ENCODE measurements at regions not wholly inside any gene's neighbourhood (a gene's known extent, or its start where the extent isn't known, plus 50 kb on each side); places are given as distances from the start of the nearest gene placed in this dataset.

GRCh38 chr4:189800545-189801088 is 140.1 kb upstream of the FRG1 start:
- ATAC-seq (no peak), DNase-seq (no peak)
- Histone ChIP-seq H4K20me1 (ENCODE audit: low read length) (no peaks in the 10 kb centered on the region), H3K36me3 (ENCODE audit: low read depth, low read length) (no peaks in the 10 kb centered on the region), H3K9ac (ENCODE audit: low read length) (no peak overlapping the region), H3K27ac (ENCODE audit: low read length) (no peak overlapping the region), H3K4me1 (ENCODE audit: insufficient read depth, low read length) (no peaks in the 10 kb centered on the region), H3K4me2 (ENCODE audit: low read length) (no peak overlapping the region), H3K9me2 (replicated peaks; ENCODE audit: low read length) (no peaks in the 10 kb centered on the region), H3K4me3 (ENCODE audit: low read length) (no peak overlapping the region), H3K27me3 (ENCODE audit: low read length) (peaks cover 9% of the 10 kb centered on the region; the same call in 1 of the 2 replicates), H3K79me2 (ENCODE audit: low read length) (no peaks in the 10 kb centered on the region), H3F3A (ENCODE audit: low read length, unreplicated experiment) (no peaks in the 10 kb centered on the region), H3K9me3 (ENCODE audit: low read length) (no peaks in the 10 kb centered on the region), H2AFZ (ENCODE audit: low read length) (no peak overlapping the region)
- ChIA-PET CTCF (no interaction called here), POLR2A (ENCODE audit: unreplicated experiment) (no interaction called here)
- intact Hi-C loops (cut with micrococcal nuclease) = no loop called here
- BruUV-seq (replicated peaks) = no TSS peak
- TF ChIP-seq EZH2 (IDR thresholded peaks at IDR 0.05; ENCODE audit: low read length, unreplicated experiment) (no peak), CTCF (conservative IDR thresholded peaks at IDR 0.05; ENCODE audit: low read depth, low read length) (no peak), EZH2phosphoT487 (IDR thresholded peaks at IDR 0.05; ENCODE audit: borderline replicate concordance, low read length) (no peak)

GRCh38 chr4:189802884-189803283 is 137.8 kb upstream of the FRG1 start:
- no peak for ATAC-seq
- intact Hi-C loops (cut with micrococcal nuclease) = no loop called here
- no peaks in the 10 kb centered on the region for H3F3A ChIP-seq (ENCODE audit: low read length, unreplicated experiment)

More at GRCh38 chr4:189802884-189803283, 137.8 kb upstream of the FRG1 start:
- Histone ChIP-seq H3K4me3 (ENCODE audit: low read length) (no peak overlapping the region), H3K9me2 (replicated peaks; ENCODE audit: low read length) (no peaks in the 10 kb centered on the region), H3K27me3 (ENCODE audit: low read length) (peaks cover 9% of the 10 kb centered on the region; the same call in 1 of the 2 replicates), H3K4me1 (ENCODE audit: insufficient read depth, low read length) (no peaks in the 10 kb centered on the region), H3K9ac (ENCODE audit: low read length) (no peak overlapping the region), H3K9me3 (ENCODE audit: low read length) (no peaks in the 10 kb centered on the region), H2AFZ (ENCODE audit: low read length) (no peak overlapping the region), H3K36me3 (ENCODE audit: low read depth, low read length) (no peaks in the 10 kb centered on the region), H3K79me2 (ENCODE audit: low read length) (no peaks in the 10 kb centered on the region), H3K27ac (ENCODE audit: low read length) (no peak overlapping the region), H4K20me1 (ENCODE audit: low read length) (no peaks in the 10 kb centered on the region), H3K4me2 (ENCODE audit: low read length) (no peak overlapping the region)
- no peak for TF ChIP-seq EZH2 (IDR thresholded peaks at IDR 0.05; ENCODE audit: low read length, unreplicated experiment)
- peak; percentile 24; the same call in 1 of the 2 replicates for TF ChIP-seq CTCF (conservative IDR thresholded peaks at IDR 0.05; ENCODE audit: low read depth, low read length)
- ChIA-PET POLR2A (ENCODE audit: unreplicated experiment) (no interaction called here), CTCF (no interaction called here)
- DNase-seq = no peak
- BruUV-seq (replicated peaks) = no TSS peak

All from PC-3 (cell line).